DMS153 (cell line): ENCODE measurements at regions not wholly inside any gene's neighbourhood (a gene's known extent, or its start where the extent isn't known, plus 50 kb on each side); places are given as distances from the start of the nearest gene placed in this dataset.
"Not testable (repeated sequence)": the region's sequence is repeated elsewhere in the genome, so short reads cannot be mapped to it uniquely, and the experiment has no call there.

Experiments
- DNase-seq: peaks from one replicate; lab custom pipeline; 2025; lab: John Stamatoyannopoulos, UW

- DNase-seq = no peak
These were observed 368.9 kb downstream of the UTRN start for GRCh38 chr6:144653885-144654505.

- no peak for DNase-seq
These were observed 369.4 kb downstream of the UTRN start for GRCh38 chr6:144654506-144654905.

- DNase-seq = no peak
These were observed 370.2 kb downstream of the UTRN start for GRCh38 chr6:144655376-144655775.

- peak; percentile 35 for DNase-seq
These were observed 372.6 kb downstream of the UTRN start for GRCh38 chr6:144657691-144658090.

GRCh38 chr6:144659202-144660182, 374.4 kb downstream of the UTRN start:
- DNase-seq = no peak

- DNase-seq = no peak
These were observed 375.5 kb downstream of the UTRN start for GRCh38 chr6:144660561-144661115.

- peak; percentile 25 for DNase-seq
These were observed 376.1 kb downstream of the UTRN start for GRCh38 chr6:144661116-144661806.

GRCh38 chr6:144662812-144663365, 377.8 kb downstream of the UTRN start:
- no peak for DNase-seq

GRCh38 chr6:144664281-144664680, 379.1 kb downstream of the UTRN start:
- DNase-seq = no peak

GRCh38 chr6:144664947-144665346, 379.8 kb downstream of the UTRN start:
- no peak for DNase-seq

GRCh38 chr6:144665932-144666450, 380.9 kb downstream of the UTRN start:
- DNase-seq = no peak

GRCh38 chr6:144666781-144667180, 381.6 kb downstream of the UTRN start:
- no peak for DNase-seq

GRCh38 chr6:144667532-144668503, 382.7 kb downstream of the UTRN start:
- DNase-seq = no peak

GRCh38 chr6:144670259-144670658, 385.1 kb downstream of the UTRN start:
- DNase-seq = not testable (repeated sequence)

- no peak for DNase-seq
These were observed 388.7 kb downstream of the UTRN start for GRCh38 chr6:144673807-144674206.

GRCh38 chr6:144675231-144675861, 390.2 kb downstream of the UTRN start:
- peak; percentile 46 for DNase-seq

- DNase-seq = not testable (repeated sequence)
These were observed 391.2 kb downstream of the UTRN start for GRCh38 chr6:144676310-144676709.

GRCh38 chr6:144677263-144677662, 392.1 kb downstream of the UTRN start:
- not testable (repeated sequence) for DNase-seq

GRCh38 chr6:144678844-144679243, 393.7 kb downstream of the UTRN start:
- DNase-seq = no peak

- no peak for DNase-seq
These were observed 396.2 kb downstream of the UTRN start for GRCh38 chr6:144681334-144681733.
